Type B pancreatic cell (in vitro differentiated cells): ENCODE measurements at regions not wholly inside any gene's neighbourhood (a gene's known extent, or its start where the extent isn't known, plus 50 kb on each side); places are given as distances from the start of the nearest gene placed in this dataset.

ENCODE experiments used
- DNase-seq: peaks from one replicate; pipeline ENCODE4 v3.0.0; 2021; ENCODE audit warnings: mixed read lengths; ENCODE audit not compliant: unreplicated experiment; ENCODE audit errors: extremely low spot score
- H3K27ac Mint-ChIP-seq: 2 replicates; pipeline ENCODE4 v1.8.0; 2021; ENCODE audit warnings: mild to moderate bottlenecking, mixed read lengths
- H3K27me3 Mint-ChIP-seq: 2 replicates; pipeline ENCODE4 v1.8.0; 2021; ENCODE audit warnings: mixed read lengths
- H3K36me3 Mint-ChIP-seq: 2 replicates; pipeline ENCODE4 v1.8.0; 2021; ENCODE audit warnings: mixed read lengths
- H3K4me1 Mint-ChIP-seq: one replicate; pipeline ENCODE4 v1.8.0; 2021; ENCODE audit warnings: mixed read lengths; ENCODE audit not compliant: unreplicated experiment
- H3K4me3 Mint-ChIP-seq: 2 replicates; pipeline ENCODE4 v1.8.0; 2021; ENCODE audit warnings: mild to moderate bottlenecking, mixed read lengths
- H3K9me3 Mint-ChIP-seq: 2 replicates; pipeline ENCODE4 v1.8.0; 2021; ENCODE audit warnings: mixed read lengths
- CTCF ChIP-seq: fragments of 200-600 bp; sonication (generic); conservative IDR thresholded peaks from 2 replicates; pipeline ENCODE4 v1.5.0; 2021; ENCODE audit warnings: antibody characterized with exemption, mild to moderate bottlenecking

- H3K9me3 Mint-ChIP-seq = no peaks in the 10 kb centered on the region
- DNase-seq = peak; percentile 18
- H3K36me3 Mint-ChIP-seq = no peaks in the 10 kb centered on the region
- H3K4me3 Mint-ChIP-seq = no peak overlapping the region
- peaks cover 32% of the 10 kb centered on the region for H3K27me3 Mint-ChIP-seq
- H3K4me1 Mint-ChIP-seq = no peaks in the 10 kb centered on the region
- no peak overlapping the region for H3K27ac Mint-ChIP-seq
- TF ChIP-seq CTCF = no peak
Observed at GRCh38 chr3:10555263-10555662, 49.9 kb upstream of the ATP2B2 start.

GRCh38 chr3:10556312-10556711 lies 50.9 kb upstream of the ATP2B2 start:
- Mint-ChIP-seq H3K4me3 (no peak overlapping the region), H3K4me1 (no peaks in the 10 kb centered on the region), H3K27ac (no peak overlapping the region), H3K9me3 (no peaks in the 10 kb centered on the region), H3K27me3 (peaks cover 37% of the 10 kb centered on the region), H3K36me3 (no peaks in the 10 kb centered on the region)
- peak; percentile 24 for DNase-seq
- no peak for TF ChIP-seq CTCF

- peak; percentile 43 for DNase-seq
- H3K9me3 Mint-ChIP-seq = peaks cover 4% of the 10 kb centered on the region
- no peak for TF ChIP-seq CTCF
- no peaks in the 10 kb centered on the region for H3K36me3 Mint-ChIP-seq
- no peak overlapping the region for H3K4me3 Mint-ChIP-seq
- H3K4me1 Mint-ChIP-seq = no peaks in the 10 kb centered on the region
- no peak overlapping the region for H3K27ac Mint-ChIP-seq
- peaks cover 43% of the 10 kb centered on the region for H3K27me3 Mint-ChIP-seq
Observed at GRCh38 chr3:10557250-10557649, 51.9 kb upstream of the ATP2B2 start.

GRCh38 chr3:10557781-10558373 lies 52.5 kb upstream of the ATP2B2 start:
- TF ChIP-seq CTCF = no peak
- Mint-ChIP-seq H3K27me3 (peaks cover 46% of the 10 kb centered on the region), H3K4me1 (no peaks in the 10 kb centered on the region), H3K27ac (no peak overlapping the region), H3K36me3 (no peaks in the 10 kb centered on the region), H3K9me3 (peaks cover 4% of the 10 kb centered on the region), H3K4me3 (no peak overlapping the region)
- DNase-seq = peak; percentile 34

- Mint-ChIP-seq H3K4me1 (no peaks in the 10 kb centered on the region), H3K27me3 (peaks cover 46% of the 10 kb centered on the region), H3K4me3 (no peak overlapping the region), H3K27ac (no peak overlapping the region), H3K9me3 (peaks cover 4% of the 10 kb centered on the region), H3K36me3 (no peaks in the 10 kb centered on the region)
- no peak for TF ChIP-seq CTCF
- DNase-seq = no peak
Observed at GRCh38 chr3:10558736-10559135, 53.4 kb upstream of the ATP2B2 start.
